SK-N-SH (cell line): ENCODE measurements at regions not wholly inside any gene's neighbourhood (a gene's known extent, or its start where the extent isn't known, plus 50 kb on each side); places are given as distances from the start of the nearest gene placed in this dataset.

Source experiments
- CHD2 ChIP-seq: fragments of 150-350 bp; IDR thresholded peaks from 2 replicates; pipeline ENCODE4 v1.6.1; 2018; ENCODE audit warnings: low read length; ENCODE audit not compliant: partially characterized antibody
- ELF1 ChIP-seq: IDR thresholded peaks from 2 replicates; pipeline ENCODE4 v1.4.0; 2012
- EP300 ChIP-seq, 2 experiments: IDR thresholded peaks; 2 replicates each; pipeline versions ENCODE4 v1.4.0 to v1.6.1; 2012; ENCODE audit warnings: borderline replicate concordance in 1 of 2, low read depth in 1 of 2, low read length in 1 of 2
- EZH2phosphoT487 ChIP-seq: fragments of 200-600 bp; sonication (generic); IDR thresholded peaks from 2 replicates; pipeline ENCODE4 v1.6.1; 2017; ENCODE audit warnings: low read depth, mixed run types, mild to moderate bottlenecking, antibody characterized with exemption, moderate library complexity, borderline replicate concordance
- GABPA ChIP-seq: IDR thresholded peaks from 2 replicates; pipeline ENCODE4 v1.4.0; 2012; ENCODE audit warnings: low read depth, mild to moderate bottlenecking
- MAX ChIP-seq: IDR thresholded peaks from 2 replicates; pipeline ENCODE4 v1.4.0; 2012; ENCODE audit warnings: low read depth
- POLR2AphosphoS5 ChIP-seq: IDR thresholded peaks from 2 replicates; pipeline ENCODE4 v1.6.1; 2012; ENCODE audit warnings: low read depth, low read length
- RAD21 ChIP-seq: IDR thresholded peaks from 2 replicates; pipeline ENCODE4 v1.6.1; 2012; ENCODE audit warnings: mild to moderate bottlenecking, low read length
- RXRA ChIP-seq: IDR thresholded peaks from 2 replicates; pipeline ENCODE4 v1.4.0; 2012; ENCODE audit warnings: low read depth, mild to moderate bottlenecking, borderline replicate concordance
- SIN3A ChIP-seq: IDR thresholded peaks from 2 replicates; pipeline ENCODE4 v1.6.1; 2012; ENCODE audit warnings: low read depth, mild to moderate bottlenecking, low read length, moderate library complexity, borderline replicate concordance
- SMC3 ChIP-seq: IDR thresholded peaks from 2 replicates; pipeline ENCODE4 v1.6.1; 2012; ENCODE audit warnings: low read depth, low read length, improper control_type of control experiment
- TAF1 ChIP-seq: IDR thresholded peaks from 2 replicates; pipeline ENCODE4 v1.6.1; 2012; ENCODE audit warnings: low read depth, mild to moderate bottlenecking, low read length, moderate library complexity, borderline replicate concordance
- TF ChIP-seq, protein P1 (sequence below): fragments of 200-600 bp; sonication (generic); IDR thresholded peaks from 2 replicates; pipeline ENCODE4 v1.6.1; 2017; ENCODE audit warnings: antibody characterized with exemption, mild to moderate bottlenecking, moderate library complexity
- TF ChIP-seq, protein P2 (sequence below): IDR thresholded peaks from 2 replicates; pipeline ENCODE4; 2012

DNA sequence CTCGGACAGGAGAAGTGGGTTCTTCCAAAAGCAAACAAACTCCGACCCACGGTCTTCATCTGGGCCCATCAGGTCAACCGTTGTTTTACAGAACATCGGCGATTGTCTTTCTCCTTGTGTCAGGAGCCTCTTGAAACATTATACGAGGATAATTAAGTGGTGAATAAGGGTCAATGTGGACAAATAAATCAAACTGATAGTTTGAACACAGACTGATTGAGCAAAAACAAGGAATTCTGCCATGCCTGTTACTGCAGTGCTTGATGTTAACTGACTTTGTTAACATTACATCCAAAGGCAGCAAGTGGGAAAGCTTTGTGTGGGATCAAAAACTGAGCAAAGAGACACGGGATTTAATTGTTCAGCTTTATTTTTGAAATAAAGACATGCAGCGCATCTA, 101.1 kb upstream of the IFNGR1 start:
- no peak for TF ChIP-seq RAD21
- TF ChIP-seq, protein P1, sequence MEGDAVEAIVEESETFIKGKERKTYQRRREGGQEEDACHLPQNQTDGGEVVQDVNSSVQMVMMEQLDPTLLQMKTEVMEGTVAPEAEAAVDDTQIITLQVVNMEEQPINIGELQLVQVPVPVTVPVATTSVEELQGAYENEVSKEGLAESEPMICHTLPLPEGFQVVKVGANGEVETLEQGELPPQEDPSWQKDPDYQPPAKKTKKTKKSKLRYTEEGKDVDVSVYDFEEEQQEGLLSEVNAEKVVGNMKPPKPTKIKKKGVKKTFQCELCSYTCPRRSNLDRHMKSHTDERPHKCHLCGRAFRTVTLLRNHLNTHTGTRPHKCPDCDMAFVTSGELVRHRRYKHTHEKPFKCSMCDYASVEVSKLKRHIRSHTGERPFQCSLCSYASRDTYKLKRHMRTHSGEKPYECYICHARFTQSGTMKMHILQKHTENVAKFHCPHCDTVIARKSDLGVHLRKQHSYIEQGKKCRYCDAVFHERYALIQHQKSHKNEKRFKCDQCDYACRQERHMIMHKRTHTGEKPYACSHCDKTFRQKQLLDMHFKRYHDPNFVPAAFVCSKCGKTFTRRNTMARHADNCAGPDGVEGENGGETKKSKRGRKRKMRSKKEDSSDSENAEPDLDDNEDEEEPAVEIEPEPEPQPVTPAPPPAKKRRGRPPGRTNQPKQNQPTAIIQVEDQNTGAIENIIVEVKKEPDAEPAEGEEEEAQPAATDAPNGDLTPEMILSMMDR, result no peak
- no peak for TF ChIP-seq CHD2
- TF ChIP-seq SIN3A, result no peak
- TF ChIP-seq RXRA, result no peak
- no peak for TF ChIP-seq POLR2AphosphoS5
- no peak for TF ChIP-seq EP300 (IDR thresholded peaks at IDR 0.05; ENCODE audit: borderline replicate concordance in 1 of 2, low read depth in 1 of 2, low read length in 1 of 2)
- TF ChIP-seq MAX, result no peak
- no peak for TF ChIP-seq TAF1
- TF ChIP-seq SMC3, result no peak
- TF ChIP-seq EZH2phosphoT487, result no peak
- TF ChIP-seq ELF1, result no peak
- no peak for TF ChIP-seq GABPA
- TF ChIP-seq, protein P2, sequence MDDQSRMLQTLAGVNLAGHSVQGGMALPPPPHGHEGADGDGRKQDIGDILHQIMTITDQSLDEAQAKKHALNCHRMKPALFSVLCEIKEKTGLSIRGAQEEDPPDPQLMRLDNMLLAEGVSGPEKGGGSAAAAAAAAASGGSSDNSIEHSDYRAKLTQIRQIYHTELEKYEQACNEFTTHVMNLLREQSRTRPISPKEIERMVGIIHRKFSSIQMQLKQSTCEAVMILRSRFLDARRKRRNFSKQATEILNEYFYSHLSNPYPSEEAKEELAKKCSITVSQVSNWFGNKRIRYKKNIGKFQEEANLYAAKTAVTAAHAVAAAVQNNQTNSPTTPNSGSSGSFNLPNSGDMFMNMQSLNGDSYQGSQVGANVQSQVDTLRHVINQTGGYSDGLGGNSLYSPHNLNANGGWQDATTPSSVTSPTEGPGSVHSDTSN, result no peak
